ENCODE measurements at regions not wholly inside any gene's neighbourhood (a gene's known extent, or its start where the extent isn't known, plus 50 kb on each side); places are given as distances from the start of the nearest gene placed in this dataset.

- no peak for TF ChIP-seq CTCF (IDR thresholded peaks at IDR 0.05)
- TF ChIP-seq POLR2A (IDR thresholded peaks at IDR 0.05): no peak
- no peak for TF ChIP-seq POLR2AphosphoS5 (IDR thresholded peaks at IDR 0.05; ENCODE audit: insufficient read depth in 1 of 2, low read depth in 1 of 2)
Measured at GRCh38 chr14:84850595-84850994, 679.3 kb upstream of the FLRT2 start.

Measured in vagina (tissue), 2 donors.